ENCODE measurements at regions not wholly inside any gene's neighbourhood (a gene's known extent, or its start where the extent isn't known, plus 50 kb on each side); places are given as distances from the start of the nearest gene placed in this dataset.

DNA sequence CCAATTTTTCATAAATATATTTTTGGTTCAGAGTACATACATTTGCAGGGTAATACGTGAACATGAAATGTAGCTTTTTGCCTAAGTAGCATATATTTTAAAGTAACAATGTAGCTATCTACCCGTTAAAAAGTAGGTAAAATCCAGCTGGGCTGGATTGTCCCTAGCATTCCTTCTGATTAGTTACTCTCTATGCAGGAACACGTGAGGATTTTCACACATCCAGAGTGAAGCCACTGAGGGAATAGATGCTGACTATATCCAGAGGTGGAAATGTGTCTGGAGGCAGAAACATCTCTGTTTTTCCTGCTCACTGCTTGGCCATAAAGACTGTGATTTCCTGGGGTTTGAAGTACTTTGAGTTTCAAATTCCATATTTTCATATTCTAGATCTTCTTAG lies 338.9 kb upstream of the KIAA1217 start:
- Mint-ChIP-seq H3K36me3 (ENCODE audit: unreplicated experiment) (no peaks in the 10 kb centered on the region), H3K27me3 (ENCODE audit: unreplicated experiment) (no peaks in the 10 kb centered on the region), H3K27ac (ENCODE audit: unreplicated experiment) (no peak overlapping the region), H3K9me3 (ENCODE audit: unreplicated experiment) (peaks cover 7% of the 10 kb centered on the region), H3K4me3 (ENCODE audit: unreplicated experiment) (no peak overlapping the region), H3K4me1 (ENCODE audit: unreplicated experiment) (no peaks in the 10 kb centered on the region)
- TF ChIP-seq, protein P1, sequence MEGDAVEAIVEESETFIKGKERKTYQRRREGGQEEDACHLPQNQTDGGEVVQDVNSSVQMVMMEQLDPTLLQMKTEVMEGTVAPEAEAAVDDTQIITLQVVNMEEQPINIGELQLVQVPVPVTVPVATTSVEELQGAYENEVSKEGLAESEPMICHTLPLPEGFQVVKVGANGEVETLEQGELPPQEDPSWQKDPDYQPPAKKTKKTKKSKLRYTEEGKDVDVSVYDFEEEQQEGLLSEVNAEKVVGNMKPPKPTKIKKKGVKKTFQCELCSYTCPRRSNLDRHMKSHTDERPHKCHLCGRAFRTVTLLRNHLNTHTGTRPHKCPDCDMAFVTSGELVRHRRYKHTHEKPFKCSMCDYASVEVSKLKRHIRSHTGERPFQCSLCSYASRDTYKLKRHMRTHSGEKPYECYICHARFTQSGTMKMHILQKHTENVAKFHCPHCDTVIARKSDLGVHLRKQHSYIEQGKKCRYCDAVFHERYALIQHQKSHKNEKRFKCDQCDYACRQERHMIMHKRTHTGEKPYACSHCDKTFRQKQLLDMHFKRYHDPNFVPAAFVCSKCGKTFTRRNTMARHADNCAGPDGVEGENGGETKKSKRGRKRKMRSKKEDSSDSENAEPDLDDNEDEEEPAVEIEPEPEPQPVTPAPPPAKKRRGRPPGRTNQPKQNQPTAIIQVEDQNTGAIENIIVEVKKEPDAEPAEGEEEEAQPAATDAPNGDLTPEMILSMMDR (IDR thresholded peaks at IDR 0.05): no peak
- DNase-seq (ENCODE audit: extremely low spot score, unreplicated experiment): no peak

DNA sequence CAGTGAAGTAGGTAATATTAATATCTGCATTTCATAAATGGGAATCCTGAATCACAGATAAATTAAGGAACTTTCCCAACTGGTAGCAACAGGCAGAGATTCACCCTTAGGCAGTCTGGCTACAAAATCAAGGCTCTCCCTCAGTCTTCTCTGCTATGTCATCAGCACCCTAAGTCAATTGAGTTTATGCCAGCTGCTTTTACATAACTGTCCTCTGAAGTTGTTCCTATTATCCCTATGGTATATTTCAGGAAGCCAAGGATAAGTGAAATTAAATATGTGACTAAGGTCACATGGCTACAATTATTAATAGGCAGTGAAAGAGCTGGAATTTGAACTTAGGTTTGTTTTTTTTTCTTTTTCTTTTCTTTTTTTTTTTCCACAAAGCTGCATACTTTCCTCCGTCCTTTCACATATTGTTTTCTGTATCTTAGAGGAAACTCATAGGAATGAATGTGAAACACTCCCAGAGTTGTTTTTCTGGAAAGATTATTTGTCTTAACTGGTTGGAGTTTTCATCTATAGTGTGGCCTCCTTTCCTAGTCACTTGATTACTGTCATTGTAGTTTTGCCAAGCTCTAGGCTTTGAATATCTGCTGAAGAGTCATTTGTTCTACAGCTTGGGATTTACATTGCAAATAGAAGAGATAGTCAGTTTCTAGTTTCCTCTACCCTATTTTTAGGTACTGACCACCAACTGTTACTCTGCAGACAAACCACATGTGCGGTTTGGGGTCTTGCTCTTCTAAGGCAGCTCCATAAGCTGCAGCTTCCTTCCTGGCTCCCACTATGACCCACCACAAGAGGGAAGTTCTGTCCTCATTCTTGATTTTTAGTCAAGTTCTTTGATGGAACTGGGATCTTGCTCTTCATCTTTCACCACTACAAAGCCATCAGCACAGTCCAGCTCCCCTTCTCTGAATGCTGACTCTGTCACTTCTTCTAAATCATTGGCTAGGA lies 338.0 kb upstream of the KIAA1217 start:
- no peaks in the 10 kb centered on the region for H3K4me1 Mint-ChIP-seq (ENCODE audit: unreplicated experiment)
- no peak overlapping the region for H3K4me3 Mint-ChIP-seq (ENCODE audit: unreplicated experiment)
- no peak for DNase-seq (ENCODE audit: extremely low spot score, unreplicated experiment)
- TF ChIP-seq, protein P1 (IDR thresholded peaks at IDR 0.05): no peak
- H3K36me3 Mint-ChIP-seq (ENCODE audit: unreplicated experiment): no peaks in the 10 kb centered on the region
- H3K27ac Mint-ChIP-seq (ENCODE audit: unreplicated experiment): no peak overlapping the region
- no peaks in the 10 kb centered on the region for H3K27me3 Mint-ChIP-seq (ENCODE audit: unreplicated experiment)
- H3K9me3 Mint-ChIP-seq (ENCODE audit: unreplicated experiment): peaks cover 7% of the 10 kb centered on the region

DNA sequence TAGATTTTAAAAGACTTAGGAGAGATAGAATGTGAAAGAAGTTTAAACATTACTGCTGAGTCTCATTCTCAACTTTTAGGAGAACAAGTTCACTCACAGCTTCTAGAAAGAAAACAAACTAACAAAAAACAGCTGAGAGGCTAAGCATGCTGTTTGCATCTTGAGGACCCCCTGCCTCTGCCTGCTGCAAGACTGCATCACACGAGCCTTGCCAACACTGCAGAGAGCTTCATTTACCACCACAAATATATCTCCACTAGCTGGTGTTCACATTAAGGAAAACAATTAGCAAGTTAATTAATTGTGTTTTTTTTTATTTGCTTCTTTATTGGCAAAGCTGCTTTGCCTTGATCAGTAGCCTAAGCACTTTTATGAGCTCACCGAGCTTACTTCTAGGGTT lies 336.6 kb upstream of the KIAA1217 start:
- no peak overlapping the region for H3K27ac Mint-ChIP-seq (ENCODE audit: unreplicated experiment)
- DNase-seq (ENCODE audit: extremely low spot score, unreplicated experiment): no peak
- H3K9me3 Mint-ChIP-seq (ENCODE audit: unreplicated experiment): peaks cover 7% of the 10 kb centered on the region
- no peaks in the 10 kb centered on the region for H3K27me3 Mint-ChIP-seq (ENCODE audit: unreplicated experiment)
- TF ChIP-seq, protein P1 (IDR thresholded peaks at IDR 0.05): no peak
- no peaks in the 10 kb centered on the region for H3K4me1 Mint-ChIP-seq (ENCODE audit: unreplicated experiment)
- H3K4me3 Mint-ChIP-seq (ENCODE audit: unreplicated experiment): no peak overlapping the region
- no peaks in the 10 kb centered on the region for H3K36me3 Mint-ChIP-seq (ENCODE audit: unreplicated experiment)

DNA sequence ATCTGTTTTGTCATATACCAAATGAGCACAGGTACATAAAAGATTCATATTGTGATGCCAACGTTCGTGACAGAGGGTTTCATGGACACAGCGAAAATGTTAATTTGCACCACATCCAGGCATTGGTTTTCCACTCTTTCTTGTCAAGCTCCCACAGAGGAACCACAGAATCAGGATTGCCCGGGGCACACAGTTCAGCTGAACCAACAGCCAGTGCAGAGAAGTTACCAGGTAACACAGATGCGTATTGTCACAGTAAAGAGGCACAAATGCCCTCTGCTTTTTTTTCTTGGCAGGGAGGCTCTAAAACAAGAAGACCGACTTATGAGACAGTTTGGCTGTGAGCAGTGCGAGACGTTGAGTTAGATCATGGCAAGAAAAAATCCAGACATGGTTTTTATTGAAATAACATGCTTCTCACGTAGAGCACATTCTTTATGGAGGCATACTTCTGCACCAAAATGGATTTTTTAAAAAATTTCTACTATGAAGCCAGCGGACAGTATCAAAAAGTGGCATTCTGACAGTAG lies 331.1 kb upstream of the KIAA1217 start:
- Mint-ChIP-seq H3K36me3 (ENCODE audit: unreplicated experiment) (no peaks in the 10 kb centered on the region), H3K4me3 (ENCODE audit: unreplicated experiment) (no peak overlapping the region), H3K27ac (ENCODE audit: unreplicated experiment) (no peak overlapping the region), H3K4me1 (ENCODE audit: unreplicated experiment) (no peaks in the 10 kb centered on the region), H3K27me3 (ENCODE audit: unreplicated experiment) (no peaks in the 10 kb centered on the region), H3K9me3 (ENCODE audit: unreplicated experiment) (no peaks in the 10 kb centered on the region)
- TF ChIP-seq, protein P1 (IDR thresholded peaks at IDR 0.05): no peak
- no peak for DNase-seq (ENCODE audit: extremely low spot score, unreplicated experiment)

DNA sequence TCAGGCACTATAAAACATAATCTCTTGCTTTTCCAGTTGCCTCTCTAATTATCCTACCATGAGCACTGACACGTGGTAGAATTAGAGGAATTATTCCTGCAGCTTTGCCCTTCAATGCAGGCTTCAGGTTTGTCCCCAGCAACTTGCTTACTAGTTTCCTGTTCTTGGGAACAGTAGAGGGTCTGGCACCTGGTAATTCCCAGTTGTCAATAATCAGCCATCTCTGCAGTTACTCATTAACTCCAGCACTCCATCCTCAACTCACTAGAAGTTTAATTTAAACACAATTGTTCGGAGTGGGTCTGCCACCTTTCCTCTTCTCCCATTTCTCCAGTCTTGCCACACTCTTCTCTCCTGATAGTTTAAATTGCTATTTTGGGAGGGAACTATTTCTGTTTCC lies 324.3 kb upstream of the KIAA1217 start:
- no peaks in the 10 kb centered on the region for H3K36me3 Mint-ChIP-seq (ENCODE audit: unreplicated experiment)
- DNase-seq (ENCODE audit: extremely low spot score, unreplicated experiment): no peak
- no peaks in the 10 kb centered on the region for H3K9me3 Mint-ChIP-seq (ENCODE audit: unreplicated experiment)
- no peak overlapping the region for H3K4me3 Mint-ChIP-seq (ENCODE audit: unreplicated experiment)
- no peak overlapping the region for H3K27ac Mint-ChIP-seq (ENCODE audit: unreplicated experiment)
- H3K4me1 Mint-ChIP-seq (ENCODE audit: unreplicated experiment): no peaks in the 10 kb centered on the region
- TF ChIP-seq, protein P1 (IDR thresholded peaks at IDR 0.05): no peak
- H3K27me3 Mint-ChIP-seq (ENCODE audit: unreplicated experiment): no peaks in the 10 kb centered on the region

All from osteocyte (in vitro differentiated cells).